ENCODE measurements at regions not wholly inside any gene's neighbourhood (a gene's known extent, or its start where the extent isn't known, plus 50 kb on each side); places are given as distances from the start of the nearest gene placed in this dataset.

- TF ChIP-seq CTCF (IDR thresholded peaks at IDR 0.05; ENCODE audit: insufficient read depth, low read length) (no peak), REST (IDR thresholded peaks at IDR 0.05; ENCODE audit: insufficient replicate concordance, low read depth) (no peak), POLR2AphosphoS5 (IDR thresholded peaks at IDR 0.05; ENCODE audit: low read depth) (no peak)
These were observed 90.5 kb downstream of the PDGFA start for GRCh38 chr7:428927-429827.

Measured in HL-60 (cell line).